ENCODE measurements at regions not wholly inside any gene's neighbourhood (a gene's known extent, or its start where the extent isn't known, plus 50 kb on each side); places are given as distances from the start of the nearest gene placed in this dataset.

GRCh38 chr5:106737111-106737510, 933.6 kb downstream of the EFNA5 start:
- no peak for TF ChIP-seq CTCF (conservative IDR thresholded peaks at IDR 0.05)
- Histone ChIP-seq H4K8ac (replicated peaks; ENCODE audit: insufficient read length, low read depth, low read length) (no peak overlapping the region), H4K20me1 (ENCODE audit: control insufficient read depth, insufficient read depth, insufficient read length) (no peaks in the 10 kb centered on the region), H2BK5ac (ENCODE audit: insufficient read length, low read length) (no peak overlapping the region), H3K18ac (ENCODE audit: insufficient read length, low read depth, low read length) (no peak overlapping the region), H3K4me1 (ENCODE audit: insufficient read depth, low read length) (no peaks in the 10 kb centered on the region), H3K4ac (ENCODE audit: low read depth, low read length) (no peak overlapping the region), H3K14ac (ENCODE audit: insufficient read depth, low read length) (no peak overlapping the region), H2BK20ac (ENCODE audit: low read depth, low read length, poor library complexity, severe bottlenecking) (no peak overlapping the region), H2BK12ac (ENCODE audit: insufficient read length, low read depth, low read length) (no peak overlapping the region), H3K23me2 (ENCODE audit: insufficient read length, low read depth, low read length, poor library complexity, severe bottlenecking) (no peaks in the 10 kb centered on the region), H3K79me2 (ENCODE audit: insufficient read depth, low read length) (no peaks in the 10 kb centered on the region), H3T11ph (ENCODE audit: low read length) (no peak overlapping the region), H3K9ac (ENCODE audit: extremely low read depth, insufficient read length, low read length) (no peak overlapping the region), H3K56ac (ENCODE audit: insufficient read length, low read depth, low read length) (no peak overlapping the region), H2BK120ac (ENCODE audit: low read depth, low read length, poor library complexity, severe bottlenecking) (no peak overlapping the region), H3K9me3 (ENCODE audit: control insufficient read depth, low read depth, low read length) (no peaks in the 10 kb centered on the region), H4K5ac (ENCODE audit: insufficient read length, low read depth, low read length) (no peak overlapping the region), H3K27me3 (ENCODE audit: insufficient read depth, low read length) (no peaks in the 10 kb centered on the region), H4K91ac (ENCODE audit: insufficient read length, low read depth, low read length) (no peak overlapping the region), H3K27ac (ENCODE audit: insufficient read length, low read depth, low read length) (no peak overlapping the region), H3K4me2 (ENCODE audit: insufficient read depth, insufficient read length, low read length) (no peak overlapping the region), H2BK15ac (ENCODE audit: low read depth, low read length) (no peak overlapping the region), H2AFZ (ENCODE audit: low read length) (no peak overlapping the region), H3K23ac (ENCODE audit: insufficient read length, low read depth, low read length) (no peak overlapping the region), H3K79me1 (ENCODE audit: insufficient read depth, low read depth, low read length, poor library complexity, severe bottlenecking) (no peaks in the 10 kb centered on the region), H2AK5ac (ENCODE audit: insufficient read length, low read length) (no peak overlapping the region)
- DNase-seq = no peak
- no CpG with 5 or more reads among the region's 1 CpG for WGBS (ENCODE audit: extremely low coverage, insufficient read length, low lambda C conversion rate)
- H3K27ac Mint-ChIP-seq = peak overlapping the region; percentile 8 to 33 (median 17); a peak in 3 of 7 replicates
- no peaks in the 10 kb centered on the region for H3K27me3 Mint-ChIP-seq (ENCODE audit: low read depth)
- H3K4me3 Mint-ChIP-seq = no peak overlapping the region
- peaks cover 36 to 37% of the 10 kb centered on the region in 2 experiments for H3K9me3 Mint-ChIP-seq
- peaks cover 12 to 13% of the 10 kb centered on the region in 2 experiments for H3K4me1 Mint-ChIP-seq
- H3K36me3 Mint-ChIP-seq (ENCODE audit: insufficient read depth in 1 of 3, low read depth in 3 of 3) = peaks cover 16 to 34% (median 17%) of the 10 kb centered on the region in 3 experiments
